ENCODE measurements at regions not wholly inside any gene's neighbourhood (a gene's known extent, or its start where the extent isn't known, plus 50 kb on each side); places are given as distances from the start of the nearest gene placed in this dataset.

DNA sequence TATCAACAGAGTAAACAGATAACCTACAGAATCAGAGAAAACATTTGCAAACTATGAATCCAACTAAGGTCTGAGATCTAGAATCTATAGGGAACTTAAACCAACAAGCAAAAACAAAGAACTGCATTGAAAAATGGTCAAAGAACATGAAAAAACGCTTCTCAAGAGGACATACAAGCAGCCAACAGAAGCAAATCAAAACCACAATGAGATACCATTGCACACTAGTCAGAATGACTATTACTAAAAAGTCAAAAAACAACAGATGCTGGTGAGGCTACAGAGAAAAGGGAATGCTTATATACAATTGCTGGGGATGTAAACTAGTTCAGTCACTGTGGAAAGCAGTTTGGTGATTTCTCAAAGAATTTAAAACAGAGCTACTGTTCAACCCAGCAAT, 255.7 kb downstream of the TMEM47 start:
- H3K4me1 ChIP-seq (replicated peaks in 1 of 2; ENCODE audit: control insufficient read depth in 2 of 2, insufficient read depth in 2 of 2, low read length in 2 of 2): no peaks in the 10 kb centered on the region
- H3K9ac ChIP-seq (ENCODE audit: insufficient read depth in 1 of 2, low read depth in 2 of 2, low read length in 2 of 2): no peak overlapping the region
- POLR2A ChIA-PET: no interaction called here
- H2AFZ ChIP-seq (ENCODE audit: low read depth, low read length): no peak overlapping the region
- no peaks in the 10 kb centered on the region for H3K79me2 ChIP-seq (ENCODE audit: control insufficient read depth, insufficient read depth, low read length)
- no TSS peak for BruUV-seq (replicated peaks)
- TF ChIP-seq, protein P1, sequence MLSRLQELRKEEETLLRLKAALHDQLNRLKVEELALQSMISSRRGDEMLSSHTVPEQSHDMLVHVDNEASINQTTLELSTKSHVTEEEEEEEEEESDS (CRISPR knock-in tag; IDR thresholded peaks at IDR 0.05): no peak
- H3K27me3 ChIP-seq (ENCODE audit: control insufficient read depth in 2 of 2, insufficient read depth in 2 of 2, low read length in 2 of 2): no peaks in the 10 kb centered on the region
- DNase-seq (ENCODE audit: extremely low read depth in 1 of 4, low spot score in 3 of 4) (no peak), ATAC-seq (no peak), FAIRE-seq (no peak)
- no peak overlapping the region for H3K4me3 ChIP-seq
- WGBS (ENCODE audit: insufficient coverage, low coverage, missing lambda C conversion rate): 0% methylated on average over 1 of the region's 1 CpG
- CTCF ChIA-PET (ENCODE audit: low intra/inter-chr PET ratio): no interaction called here
- no peak overlapping the region for H3K27ac ChIP-seq (ENCODE audit: extremely low read depth, low read depth, low read length)
- H3K36me3 ChIP-seq (ENCODE audit: control insufficient read depth, insufficient read depth, low read length): no peaks in the 10 kb centered on the region
- H3K9me3 ChIP-seq (replicated peaks; ENCODE audit: control insufficient read depth, insufficient read depth, low read depth, low read length): no peaks in the 10 kb centered on the region
- no peaks in the 10 kb centered on the region for H4K20me1 ChIP-seq (replicated peaks; ENCODE audit: control insufficient read depth, insufficient read depth, low read length)
- no peaks in the 10 kb centered on the region for H3K9me1 ChIP-seq (ENCODE audit: control insufficient read depth, insufficient read depth, low read length)
- no peak overlapping the region for H3K4me2 ChIP-seq (ENCODE audit: insufficient read depth, low read length)
- in situ Hi-C loops (cut with MboI): no loop called here
- intact Hi-C loops (cut with micrococcal nuclease): no loop called here

DNA sequence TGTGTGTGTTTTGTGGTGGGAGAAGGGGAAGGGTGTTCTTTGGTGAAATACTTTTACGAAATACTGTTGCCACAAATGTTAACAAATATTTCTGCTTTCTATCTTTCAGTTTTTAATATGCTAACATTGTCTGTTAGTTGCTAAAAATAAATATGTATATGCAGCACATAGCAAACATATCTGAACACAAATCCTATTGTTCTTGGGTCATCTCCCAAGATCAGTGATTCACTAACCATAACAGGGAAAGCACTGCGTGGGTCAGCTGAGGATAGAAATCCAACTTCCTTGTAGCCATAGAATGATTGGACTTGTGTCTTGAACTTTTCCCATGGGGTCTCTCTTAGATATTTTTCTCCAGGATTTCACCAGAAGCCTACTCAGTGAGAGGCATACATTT, 250.3 kb upstream of the FAM47A start:
- TF ChIP-seq ZNF696 (CRISPR knock-in tag; conservative IDR thresholded peaks at IDR 0.05): no peak
- no peak for TF ChIP-seq DMBX1 (CRISPR knock-in tag; IDR thresholded peaks at IDR 0.05; ENCODE audit: borderline replicate concordance)
- no peak for TF ChIP-seq TRIM24 (IDR thresholded peaks at IDR 0.05)
- TF ChIP-seq HMGN3 (IDR thresholded peaks at IDR 0.05; ENCODE audit: borderline replicate concordance, extremely low read depth, insufficient read length, low read depth, low read length): no peak
- TF ChIP-seq HNRNPK (IDR thresholded peaks at IDR 0.05; ENCODE audit: low read depth, low read length, poor library complexity, severe bottlenecking): no peak
- TF ChIP-seq NCOA4 (IDR thresholded peaks at IDR 0.05; ENCODE audit: partially characterized antibody): no peak
- TF ChIP-seq MAFG (tag; conservative IDR thresholded peaks at IDR 0.05): no peak
- TF ChIP-seq ZFP30 (CRISPR knock-in tag; IDR thresholded peaks at IDR 0.05; ENCODE audit: borderline replicate concordance): no peak
- TF ChIP-seq SREBF1 (IDR thresholded peaks at IDR 0.05; ENCODE audit: borderline replicate concordance, low read depth, low read length): no peak
- no peak for TF ChIP-seq NR2C1 (IDR thresholded peaks at IDR 0.05)
- no peak for TF ChIP-seq NR2C1 (tag; IDR thresholded peaks at IDR 0.05)
- no peak for TF ChIP-seq ZNF184 (CRISPR knock-in tag; IDR thresholded peaks at IDR 0.05)
- TF ChIP-seq, protein P2, sequence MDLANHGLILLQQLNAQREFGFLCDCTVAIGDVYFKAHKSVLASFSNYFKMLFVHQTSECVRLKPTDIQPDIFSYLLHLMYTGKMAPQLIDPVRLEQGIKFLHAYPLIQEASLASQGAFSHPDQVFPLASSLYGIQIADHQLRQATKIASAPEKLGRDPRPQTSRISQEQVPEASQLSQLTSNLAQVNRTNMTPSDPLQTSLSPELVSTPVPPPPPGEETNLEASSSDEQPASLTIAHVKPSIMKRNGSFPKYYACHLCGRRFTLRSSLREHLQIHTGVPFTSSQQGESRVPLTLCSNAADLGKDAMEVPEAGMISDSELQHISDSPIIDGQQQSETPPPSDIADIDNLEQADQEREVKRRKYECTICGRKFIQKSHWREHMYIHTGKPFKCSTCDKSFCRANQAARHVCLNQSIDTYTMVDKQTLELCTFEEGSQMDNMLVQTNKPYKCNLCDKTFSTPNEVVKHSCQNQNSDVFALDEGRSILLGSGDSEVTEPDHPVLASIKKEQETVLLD (IDR thresholded peaks at IDR 0.05): no peak
- no peak for TF ChIP-seq HEY1 (CRISPR knock-in tag; IDR thresholded peaks at IDR 0.05; ENCODE audit: borderline replicate concordance)
- H3K9ac ChIP-seq (ENCODE audit: insufficient read depth in 1 of 2, low read depth in 2 of 2, low read length in 2 of 2): no peak overlapping the region
- DNase-seq (ENCODE audit: extremely low read depth in 1 of 4, low spot score in 3 of 4): no peak
- WGBS (ENCODE audit: insufficient coverage, low coverage, missing lambda C conversion rate): 0% methylated on average over 2 of the region's 2 CpGs
- FAIRE-seq: no peak
- H3K79me2 ChIP-seq (ENCODE audit: control insufficient read depth, insufficient read depth, low read length): no peaks in the 10 kb centered on the region
- H3K9me3 ChIP-seq (replicated peaks; ENCODE audit: control insufficient read depth, insufficient read depth, low read depth, low read length): no peaks in the 10 kb centered on the region
- H3K27me3 ChIP-seq (ENCODE audit: control insufficient read depth in 2 of 2, insufficient read depth in 2 of 2, low read length in 2 of 2): no peaks in the 10 kb centered on the region
- CTCF ChIA-PET (ENCODE audit: low intra/inter-chr PET ratio): no interaction called here
- no peak overlapping the region for H2AFZ ChIP-seq (ENCODE audit: low read depth, low read length)
- no peak overlapping the region for H3K27ac ChIP-seq (ENCODE audit: extremely low read depth, low read depth, low read length)
- intact Hi-C loops (cut with micrococcal nuclease) (no loop called here), in situ Hi-C loops (cut with MboI) (no loop called here)
- no peaks in the 10 kb centered on the region for H3K4me1 ChIP-seq (replicated peaks in 1 of 2; ENCODE audit: control insufficient read depth in 2 of 2, insufficient read depth in 2 of 2, low read length in 2 of 2)
- no peaks in the 10 kb centered on the region for H3K9me1 ChIP-seq (ENCODE audit: control insufficient read depth, insufficient read depth, low read length)
- H4K20me1 ChIP-seq (replicated peaks; ENCODE audit: control insufficient read depth, insufficient read depth, low read length): no peaks in the 10 kb centered on the region
- no peaks in the 10 kb centered on the region for H3K36me3 ChIP-seq (ENCODE audit: control insufficient read depth, insufficient read depth, low read length)
- POLR2A ChIA-PET: no interaction called here
- no peak for ATAC-seq
- no peak overlapping the region for H3K4me3 ChIP-seq
- BruUV-seq (replicated peaks): no TSS peak
- H3K4me2 ChIP-seq (ENCODE audit: insufficient read depth, low read length): no peak overlapping the region

All from K562 (cell line).